ENCODE measurements at regions not wholly inside any gene's neighbourhood (a gene's known extent, or its start where the extent isn't known, plus 50 kb on each side); places are given as distances from the start of the nearest gene placed in this dataset.

DNA sequence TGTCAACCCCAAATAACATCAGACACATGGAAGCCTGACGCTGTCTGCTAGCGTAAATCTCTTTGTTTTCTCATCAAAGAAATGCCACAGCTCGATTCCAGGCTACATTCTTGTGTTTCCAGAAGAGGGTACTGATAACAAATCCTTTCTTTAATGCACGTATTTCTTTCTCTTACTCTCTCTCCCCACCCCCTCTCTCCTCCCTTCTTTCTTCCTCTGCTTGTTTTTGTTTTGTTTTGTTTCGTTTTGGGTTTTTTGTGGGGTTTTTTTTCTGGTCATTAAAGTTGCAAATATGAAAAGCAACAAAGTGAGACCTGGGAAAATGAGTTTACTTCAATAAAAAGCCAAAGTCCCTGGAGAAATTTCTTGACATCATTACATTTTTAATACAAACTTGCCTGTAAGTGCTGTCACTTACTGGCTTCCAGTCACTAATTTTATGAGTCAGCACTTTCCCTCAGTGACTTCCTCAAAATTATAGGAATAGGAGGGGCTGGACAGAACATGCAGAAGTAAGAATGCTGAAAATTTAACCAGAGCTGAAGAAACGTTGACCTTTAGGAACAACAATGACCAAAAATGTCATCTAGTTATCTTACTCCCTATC is 106.7 kb upstream of the NABP1 start:
- intact Hi-C loops (cut with DNase I), result no loop called here
- no peaks in the 10 kb centered on the region for H3K9me3 ChIP-seq
- no peak overlapping the region for H3K4me3 ChIP-seq (replicated peaks in 1 of 3)
- 23 to 25% methylated on average over 6 of the region's 6 CpGs for WGBS, 2 donors
- no peak for DNase-seq
- no peaks in the 10 kb centered on the region for H3K36me3 ChIP-seq
- no peak overlapping the region for H3K27ac ChIP-seq
- H3K4me1 ChIP-seq, result no peaks in the 10 kb centered on the region
- TF ChIP-seq POLR2A (IDR thresholded peaks at IDR 0.05) (no peak), CTCF (IDR thresholded peaks at IDR 0.05) (peak in 1 of 6 experiments; percentile 7)
- no peaks in the 10 kb centered on the region for H3K27me3 ChIP-seq

DNA sequence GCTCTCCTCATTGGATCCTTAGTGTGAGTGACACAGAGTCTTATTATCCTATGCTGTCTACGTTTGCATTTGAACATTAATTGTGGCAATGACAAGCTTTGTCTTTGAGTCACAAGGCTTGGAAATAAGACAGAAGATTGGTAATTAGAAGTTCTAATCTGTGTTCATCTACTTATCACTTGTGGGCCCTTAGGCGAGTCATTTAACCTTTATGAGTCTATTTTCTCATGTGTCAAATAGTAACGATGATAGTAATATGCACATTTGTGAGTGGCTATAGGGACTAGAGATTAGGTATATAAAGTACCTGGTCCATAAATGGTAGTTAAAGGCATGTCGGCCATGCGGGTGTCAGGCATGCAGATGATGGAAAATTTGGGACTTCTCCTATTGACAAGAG is 105.6 kb upstream of the NABP1 start:
- intact Hi-C loops (cut with DNase I), result no loop called here
- 92 to 94% methylated on average over 5 of the region's 5 CpGs for WGBS, 2 donors
- H3K9me3 ChIP-seq, result no peaks in the 10 kb centered on the region
- no peaks in the 10 kb centered on the region for H3K4me1 ChIP-seq
- H3K27me3 ChIP-seq, result no peaks in the 10 kb centered on the region
- H3K36me3 ChIP-seq, result no peaks in the 10 kb centered on the region
- DNase-seq, result no peak
- TF ChIP-seq CTCF (IDR thresholded peaks at IDR 0.05) (no peak), POLR2A (IDR thresholded peaks at IDR 0.05) (no peak)
- no peak overlapping the region for H3K27ac ChIP-seq
- H3K4me3 ChIP-seq (replicated peaks in 1 of 3), result no peak overlapping the region

DNA sequence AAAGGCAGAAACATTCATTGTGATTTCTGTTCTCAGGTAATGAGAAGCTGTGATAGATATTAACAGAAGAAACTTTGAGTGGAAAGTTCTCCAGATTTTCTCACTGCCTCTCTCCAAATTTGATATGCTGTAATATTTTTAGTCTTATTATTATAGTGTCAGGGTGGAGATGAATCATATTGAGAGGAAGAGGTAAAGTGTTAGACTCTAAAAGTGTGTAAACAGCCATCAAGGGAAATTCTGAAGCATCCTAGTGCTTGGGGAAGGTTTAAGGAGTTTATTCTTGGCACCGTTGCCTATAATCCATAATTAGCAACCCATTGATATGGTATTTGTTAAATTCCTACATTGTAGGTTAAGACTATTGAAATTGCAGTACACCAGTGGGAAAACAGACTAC is 104.7 kb upstream of the NABP1 start:
- H3K9me3 ChIP-seq, result no peaks in the 10 kb centered on the region
- WGBS, 2 donors, result 88 to 100% methylated on average over 1 of the region's 1 CpG
- no peak for DNase-seq
- H3K4me1 ChIP-seq, result no peaks in the 10 kb centered on the region
- no peak overlapping the region for H3K4me3 ChIP-seq (replicated peaks in 1 of 3)
- intact Hi-C loops (cut with DNase I), result no loop called here
- no peak overlapping the region for H3K27ac ChIP-seq
- no peaks in the 10 kb centered on the region for H3K27me3 ChIP-seq
- TF ChIP-seq CTCF (IDR thresholded peaks at IDR 0.05), result no peak
- no peaks in the 10 kb centered on the region for H3K36me3 ChIP-seq

DNA sequence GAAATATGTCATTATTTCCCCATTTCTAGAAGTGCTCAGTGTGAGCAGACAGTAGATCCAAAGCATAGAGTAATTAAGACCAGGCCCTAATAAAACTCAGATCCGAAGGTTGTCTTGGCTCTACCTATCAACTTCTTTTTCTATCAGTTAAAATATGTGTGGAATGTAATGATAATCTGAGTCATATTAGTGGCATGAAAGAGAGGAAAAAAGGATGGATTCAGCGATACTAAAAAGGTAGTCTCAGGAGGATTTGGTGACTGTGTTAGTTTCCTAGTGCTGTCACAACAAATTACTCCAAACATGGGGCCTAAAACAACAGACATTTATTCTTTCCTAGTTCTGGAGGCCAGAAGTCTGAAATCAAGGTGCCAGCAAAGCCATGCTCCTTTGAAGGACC is 103.7 kb upstream of the NABP1 start:
- no peaks in the 10 kb centered on the region for H3K27me3 ChIP-seq
- no peaks in the 10 kb centered on the region for H3K4me1 ChIP-seq
- TF ChIP-seq POLR2A (IDR thresholded peaks at IDR 0.05), result no peak
- TF ChIP-seq CTCF (IDR thresholded peaks at IDR 0.05), result no peak
- no peaks in the 10 kb centered on the region for H3K36me3 ChIP-seq
- H3K9me3 ChIP-seq, result no peaks in the 10 kb centered on the region
- no peak for DNase-seq
- 83 to 92% methylated on average over 2 of the region's 2 CpGs for WGBS, 2 donors
- no peak overlapping the region for H3K27ac ChIP-seq
- intact Hi-C loops (cut with DNase I), result no loop called here
- no peak overlapping the region for H3K4me3 ChIP-seq (replicated peaks in 1 of 3)

DNA sequence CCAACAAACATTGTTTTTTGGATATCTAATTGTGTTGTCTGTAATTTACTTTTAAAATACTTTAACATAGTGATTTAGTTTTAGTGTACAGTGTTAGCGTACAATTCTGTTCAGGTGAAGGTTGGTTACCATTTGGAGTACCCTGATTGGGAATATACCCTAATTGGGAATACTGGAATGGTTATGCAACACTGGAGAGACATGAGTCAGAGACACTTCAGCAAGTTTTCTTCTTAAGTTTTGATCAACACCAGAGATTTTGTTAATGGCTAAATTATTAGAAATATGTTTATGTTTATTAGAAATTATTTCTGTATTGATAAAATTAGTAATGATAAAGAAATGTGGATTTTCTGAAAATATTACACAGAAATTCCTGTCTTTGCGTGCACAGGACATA is 100.3 kb upstream of the NABP1 start:
- TF ChIP-seq CTCF (IDR thresholded peaks at IDR 0.05) (no peak), POLR2A (IDR thresholded peaks at IDR 0.05) (no peak)
- H3K27me3 ChIP-seq, result no peaks in the 10 kb centered on the region
- no peaks in the 10 kb centered on the region for H3K36me3 ChIP-seq
- WGBS, 2 donors, result 75 to 95% methylated on average over 2 of the region's 2 CpGs
- DNase-seq, result no peak
- intact Hi-C loops (cut with DNase I), result no loop called here
- no peak overlapping the region for H3K4me3 ChIP-seq (replicated peaks in 1 of 3)
- H3K27ac ChIP-seq, result no peak overlapping the region
- no peaks in the 10 kb centered on the region for H3K9me3 ChIP-seq
- H3K4me1 ChIP-seq, result no peaks in the 10 kb centered on the region

Data from thyroid gland (tissue), 4 donors.